Hepatocyte (in vitro differentiated cells): ENCODE measurements at regions not wholly inside any gene's neighbourhood (a gene's known extent, or its start where the extent isn't known, plus 50 kb on each side); places are given as distances from the start of the nearest gene placed in this dataset.

Experiments used
- DNase-seq: peaks from one replicate; pipeline ENCODE4 v3.0.0-alpha.2; 2016; ENCODE audit warnings: low spot score
- H2AFZ ChIP-seq: fragments of 200-600 bp; sonication (generic); 2 replicates; pipeline ENCODE4 v1.6.0; 2016; ENCODE audit warnings: antibody characterized with exemption, mild to moderate bottlenecking
- H3K27ac ChIP-seq: fragments of 200-600 bp; sonication (generic); 2 replicates; pipeline ENCODE4 v1.5.1; 2016; ENCODE audit warnings: mild to moderate bottlenecking
- H3K27me3 ChIP-seq: fragments of 200-600 bp; sonication (generic); 2 replicates; pipeline ENCODE4 v1.6.1; 2016
- H3K36me3 ChIP-seq: fragments of 200-600 bp; sonication (generic); replicated peaks from 2 replicates; pipeline ENCODE4 v1.5.1; 2016; ENCODE audit warnings: low read depth; ENCODE audit not compliant: insufficient read depth
- H3K4me1 ChIP-seq: fragments of 200-600 bp; sonication (generic); 2 replicates; pipeline ENCODE4 v1.5.1; 2016; ENCODE audit warnings: mild to moderate bottlenecking, moderate library complexity; ENCODE audit not compliant: insufficient read depth
- H3K4me2 ChIP-seq: fragments of 200-600 bp; sonication (generic); 2 replicates; pipeline ENCODE4 v1.6.0; 2016
- H3K4me3 ChIP-seq: fragments of 200-600 bp; sonication (generic); 2 replicates; pipeline ENCODE4 v1.5.1; 2016; ENCODE audit warnings: mild to moderate bottlenecking
- H3K79me2 ChIP-seq: fragments of 200-600 bp; sonication (generic); 2 replicates; pipeline ENCODE4 v1.6.0; 2017; ENCODE audit warnings: mild to moderate bottlenecking
- H3K9me2 ChIP-seq: fragments of 200-600 bp; sonication (generic); replicated peaks from 2 replicates; pipeline ENCODE4 v1.6.0; 2017; ENCODE audit warnings: mild to moderate bottlenecking; ENCODE audit not compliant: insufficient read depth
- H3K9me3 ChIP-seq: fragments of 200-600 bp; sonication (generic); 2 replicates; pipeline ENCODE4 v1.5.1; 2016; ENCODE audit warnings: low read depth, mild to moderate bottlenecking
- H4K20me1 ChIP-seq: fragments of 200-600 bp; sonication (generic); 2 replicates; pipeline ENCODE4 v1.6.0; 2016; ENCODE audit warnings: mild to moderate bottlenecking; ENCODE audit not compliant: insufficient read depth, poor library complexity, severe bottlenecking
- EZH2 ChIP-seq: fragments of 200-600 bp; sonication (generic); IDR thresholded peaks from 2 replicates; pipeline ENCODE4 v1.6.1; 2016; ENCODE audit warnings: antibody characterized with exemption, mild to moderate bottlenecking, borderline replicate concordance
- EZH2phosphoT487 ChIP-seq: fragments of 200-600 bp; sonication (generic); IDR thresholded peaks from one replicate; pipeline ENCODE4 v1.6.1; 2018; ENCODE audit warnings: antibody characterized with exemption, mild to moderate bottlenecking, low read depth, moderate library complexity; ENCODE audit not compliant: unreplicated experiment, severe bottlenecking
- WGBS: methylation state at CpG from one replicate; pipeline ENCODE4 v1.1.6; 2016; ENCODE audit warnings: low lambda C conversion rate; ENCODE audit errors: missing lambda C conversion rate; 5-methylcytosine and 5-hydroxymethylcytosine counted together
- TF ChIP-seq, protein P1 (sequence below): fragments of 200-600 bp; sonication (generic); IDR thresholded peaks from 2 replicates; pipeline ENCODE4 v1.5.1; 2016; ENCODE audit warnings: antibody characterized with exemption, mild to moderate bottlenecking; ENCODE audit not compliant: poor library complexity

DNA sequence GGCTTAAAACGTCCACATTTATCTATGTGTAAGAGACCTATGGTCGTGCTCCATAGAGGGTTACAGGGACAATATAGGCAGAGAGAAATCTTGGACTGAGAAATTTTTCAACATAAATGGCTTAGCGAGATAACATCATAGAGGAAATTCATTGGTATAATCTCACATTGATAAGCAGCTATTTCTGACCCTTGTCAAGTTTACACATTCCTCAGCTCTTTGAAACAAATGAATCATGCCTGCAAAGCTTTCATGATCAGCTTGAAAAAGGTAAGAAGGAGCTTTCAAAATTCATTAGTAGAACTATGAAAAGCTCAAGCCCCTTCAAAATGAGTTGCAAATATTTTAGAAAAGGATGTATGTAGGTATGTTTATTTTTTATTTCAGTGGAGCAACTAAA is 478.8 kb downstream of the NEBL start:
- H3K27me3 ChIP-seq = no peaks in the 10 kb centered on the region
- no peaks in the 10 kb centered on the region for H4K20me1 ChIP-seq
- 20% methylated on average over 3 of the region's 3 CpGs for WGBS

DNA sequence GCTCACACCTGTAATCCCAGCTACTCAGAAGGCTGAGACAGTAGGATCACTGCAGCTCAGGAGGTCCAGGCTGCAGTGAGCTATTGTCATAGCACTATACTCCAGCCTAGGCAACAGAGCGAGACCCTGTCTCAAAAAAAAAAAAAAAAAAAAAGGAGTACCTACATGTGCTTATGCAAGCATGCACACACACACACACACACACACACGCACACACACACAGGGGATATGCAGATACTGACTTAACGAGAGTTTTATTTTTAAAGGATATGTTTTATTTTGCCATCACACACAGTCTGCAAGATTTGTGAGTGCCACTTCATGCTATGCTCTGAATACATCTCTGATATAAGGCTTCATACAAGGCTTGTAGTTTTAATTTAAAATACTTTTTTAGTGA is 479.3 kb downstream of the NEBL start:
- H3K36me3 ChIP-seq = no peaks in the 10 kb centered on the region
- no peak for TF ChIP-seq EZH2
- TF ChIP-seq, protein P1, sequence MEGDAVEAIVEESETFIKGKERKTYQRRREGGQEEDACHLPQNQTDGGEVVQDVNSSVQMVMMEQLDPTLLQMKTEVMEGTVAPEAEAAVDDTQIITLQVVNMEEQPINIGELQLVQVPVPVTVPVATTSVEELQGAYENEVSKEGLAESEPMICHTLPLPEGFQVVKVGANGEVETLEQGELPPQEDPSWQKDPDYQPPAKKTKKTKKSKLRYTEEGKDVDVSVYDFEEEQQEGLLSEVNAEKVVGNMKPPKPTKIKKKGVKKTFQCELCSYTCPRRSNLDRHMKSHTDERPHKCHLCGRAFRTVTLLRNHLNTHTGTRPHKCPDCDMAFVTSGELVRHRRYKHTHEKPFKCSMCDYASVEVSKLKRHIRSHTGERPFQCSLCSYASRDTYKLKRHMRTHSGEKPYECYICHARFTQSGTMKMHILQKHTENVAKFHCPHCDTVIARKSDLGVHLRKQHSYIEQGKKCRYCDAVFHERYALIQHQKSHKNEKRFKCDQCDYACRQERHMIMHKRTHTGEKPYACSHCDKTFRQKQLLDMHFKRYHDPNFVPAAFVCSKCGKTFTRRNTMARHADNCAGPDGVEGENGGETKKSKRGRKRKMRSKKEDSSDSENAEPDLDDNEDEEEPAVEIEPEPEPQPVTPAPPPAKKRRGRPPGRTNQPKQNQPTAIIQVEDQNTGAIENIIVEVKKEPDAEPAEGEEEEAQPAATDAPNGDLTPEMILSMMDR = no peak
- TF ChIP-seq EZH2phosphoT487 = no peak
- H3K79me2 ChIP-seq = no peaks in the 10 kb centered on the region
- H3K4me2 ChIP-seq = no peak overlapping the region
- no peaks in the 10 kb centered on the region for H3K9me3 ChIP-seq
- WGBS = 83% methylated on average over 3 of the region's 3 CpGs
- H4K20me1 ChIP-seq = no peaks in the 10 kb centered on the region
- no peaks in the 10 kb centered on the region for H3K9me2 ChIP-seq
- DNase-seq = no peak
- no peaks in the 10 kb centered on the region for H3K4me1 ChIP-seq
- no peak overlapping the region for H3K27ac ChIP-seq
- no peak overlapping the region for H3K4me3 ChIP-seq
- no peak overlapping the region for H2AFZ ChIP-seq
- no peaks in the 10 kb centered on the region for H3K27me3 ChIP-seq

More for the DNA sequence above, 478.8 kb downstream of the NEBL start:
- Histone ChIP-seq H3K9me2 (no peaks in the 10 kb centered on the region), H3K27ac (no peak overlapping the region), H3K79me2 (no peaks in the 10 kb centered on the region), H3K4me1 (no peaks in the 10 kb centered on the region), H3K9me3 (no peaks in the 10 kb centered on the region), H3K4me3 (no peak overlapping the region), H3K4me2 (no peak overlapping the region), H3K36me3 (no peaks in the 10 kb centered on the region), H2AFZ (no peak overlapping the region)
- DNase-seq = no peak
- TF ChIP-seq EZH2phosphoT487 = no peak
- no peak for TF ChIP-seq EZH2
- TF ChIP-seq, protein P1 = no peak

- no peak overlapping the region for H3K27ac ChIP-seq
- H3K36me3 ChIP-seq = no peaks in the 10 kb centered on the region
- 81% methylated on average over 2 of the region's 2 CpGs for WGBS
- no peaks in the 10 kb centered on the region for H4K20me1 ChIP-seq
- no peak overlapping the region for H2AFZ ChIP-seq
- no peaks in the 10 kb centered on the region for H3K27me3 ChIP-seq
- TF ChIP-seq, protein P1 = no peak
- TF ChIP-seq EZH2phosphoT487 (no peak), EZH2 (no peak)
- no peak overlapping the region for H3K4me3 ChIP-seq
- H3K9me3 ChIP-seq = no peaks in the 10 kb centered on the region
- DNase-seq = no peak
- H3K9me2 ChIP-seq = no peaks in the 10 kb centered on the region
- no peaks in the 10 kb centered on the region for H3K4me1 ChIP-seq
- no peak overlapping the region for H3K4me2 ChIP-seq
- H3K79me2 ChIP-seq = no peaks in the 10 kb centered on the region
Measured at GRCh38 chr10:20415684-20416083, 481.4 kb downstream of the NEBL start.

DNA sequence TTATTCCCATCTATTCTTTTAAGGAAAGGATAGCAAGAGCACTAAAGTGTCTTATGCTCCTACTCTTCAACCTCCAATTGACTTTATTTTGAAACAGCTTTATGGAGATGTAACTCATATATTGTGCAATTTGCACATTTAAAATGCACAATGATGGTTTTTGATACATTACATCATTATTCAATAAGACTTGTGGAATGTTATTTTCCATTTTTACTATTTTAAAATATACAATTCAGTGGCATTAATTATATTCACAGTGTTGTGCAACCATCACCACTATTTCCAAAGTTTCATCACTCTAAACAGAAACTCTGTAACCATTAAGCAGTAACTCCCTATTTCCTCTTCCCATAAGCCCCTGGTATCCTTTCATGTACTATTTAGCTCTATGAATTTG is 489.8 kb downstream of the NEBL start:
- H2AFZ ChIP-seq = no peak overlapping the region
- H3K79me2 ChIP-seq = no peaks in the 10 kb centered on the region
- no peak for TF ChIP-seq EZH2phosphoT487
- TF ChIP-seq, protein P1 = no peak
- TF ChIP-seq EZH2 = no peak
- H3K4me2 ChIP-seq = no peak overlapping the region
- no peaks in the 10 kb centered on the region for H4K20me1 ChIP-seq
- H3K27me3 ChIP-seq = no peaks in the 10 kb centered on the region
- no peak overlapping the region for H3K27ac ChIP-seq
- H3K9me2 ChIP-seq = no peaks in the 10 kb centered on the region
- H3K9me3 ChIP-seq = no peaks in the 10 kb centered on the region
- no peak overlapping the region for H3K4me3 ChIP-seq
- no peak for DNase-seq
- no peaks in the 10 kb centered on the region for H3K36me3 ChIP-seq
- no peaks in the 10 kb centered on the region for H3K4me1 ChIP-seq
